ENCODE measurements at regions not wholly inside any gene's neighbourhood (a gene's known extent, or its start where the extent isn't known, plus 50 kb on each side); places are given as distances from the start of the nearest gene placed in this dataset.

- no peak for DNase-seq
- peaks cover 0 to 31% (median 19%) of the 10 kb centered on the region in 4 donors for H3K4me1 ChIP-seq
- no peaks in the 10 kb centered on the region for H3K27me3 ChIP-seq
- intact Hi-C loops (cut with DNase I; ENCODE audit: low total_unique reads): no loop called here
- H3K36me3 ChIP-seq: no peaks in the 10 kb centered on the region
- H3K9me3 ChIP-seq: peaks cover 0 to 7% (median 4%) of the 10 kb centered on the region in 3 donors
- no peak for TF ChIP-seq CTCF (IDR thresholded peaks at IDR 0.05)
- no peak overlapping the region for H3K4me3 ChIP-seq
- H3K27ac ChIP-seq: no peak overlapping the region
These were observed 234.4 kb downstream of the ARHGAP12 start for GRCh38 chr10:31694126-31694685.

GRCh38 chr10:31693491-31693890, 235.1 kb downstream of the ARHGAP12 start:
- intact Hi-C loops (cut with DNase I; ENCODE audit: low total_unique reads): no loop called here
- Histone ChIP-seq H3K36me3 (no peaks in the 10 kb centered on the region), H3K27me3 (no peaks in the 10 kb centered on the region), H3K9me3 (peaks cover 0 to 9% (median 4%) of the 10 kb centered on the region in 3 donors), H3K4me1 (peaks cover 0 to 24% (median 15%) of the 10 kb centered on the region in 4 donors), H3K27ac (no peak overlapping the region), H3K4me3 (no peak overlapping the region)
- no peak for TF ChIP-seq CTCF (IDR thresholded peaks at IDR 0.05)
- peak; percentile 60 to 70 for DNase-seq

- H3K27ac ChIP-seq: no peak overlapping the region
- intact Hi-C loops (cut with DNase I; ENCODE audit: low total_unique reads): no loop called here
- H3K4me3 ChIP-seq: no peak overlapping the region
- TF ChIP-seq CTCF (IDR thresholded peaks at IDR 0.05): no peak
- no peak for DNase-seq
- H3K4me1 ChIP-seq: no peaks in the 10 kb centered on the region
- H3K36me3 ChIP-seq: no peaks in the 10 kb centered on the region
- peaks cover 0 to 9% (median 6%) of the 10 kb centered on the region in 3 donors for H3K9me3 ChIP-seq
- H3K27me3 ChIP-seq: no peaks in the 10 kb centered on the region
These were observed 239.4 kb downstream of the ARHGAP12 start for GRCh38 chr10:31689233-31689632.

GRCh38 chr10:31687663-31688482, 240.8 kb downstream of the ARHGAP12 start:
- Histone ChIP-seq H3K9me3 (peaks cover 0 to 19% (median 16%) of the 10 kb centered on the region in 3 donors), H3K4me1 (no peaks in the 10 kb centered on the region), H3K36me3 (no peaks in the 10 kb centered on the region), H3K27me3 (no peaks in the 10 kb centered on the region), H3K4me3 (no peak overlapping the region), H3K27ac (no peak overlapping the region)
- intact Hi-C loops (cut with DNase I; ENCODE audit: low total_unique reads): no loop called here
- no peak for DNase-seq
- TF ChIP-seq CTCF (IDR thresholded peaks at IDR 0.05): no peak

GRCh38 chr10:31686599-31686998, 242.0 kb downstream of the ARHGAP12 start:
- intact Hi-C loops (cut with DNase I; ENCODE audit: low total_unique reads): no loop called here
- peaks cover 0 to 26% (median 18%) of the 10 kb centered on the region in 3 donors for H3K9me3 ChIP-seq

More at GRCh38 chr10:31686599-31686998, 242.0 kb downstream of the ARHGAP12 start:
- no peaks in the 10 kb centered on the region for H3K4me1 ChIP-seq
- TF ChIP-seq CTCF (IDR thresholded peaks at IDR 0.05): no peak
- no peak overlapping the region for H3K4me3 ChIP-seq
- H3K27me3 ChIP-seq: no peaks in the 10 kb centered on the region
- no peaks in the 10 kb centered on the region for H3K36me3 ChIP-seq
- no peak overlapping the region for H3K27ac ChIP-seq
- DNase-seq: no peak

Measured in tibial artery (tissue), 4 donors.